GM04503 (cell line): ENCODE measurements at regions not wholly inside any gene's neighbourhood (a gene's known extent, or its start where the extent isn't known, plus 50 kb on each side); places are given as distances from the start of the nearest gene placed in this dataset.

ENCODE experiments used
- DNase-seq: peaks from one replicate; pipeline ENCODE4 v3.0.0-alpha.2; 2012; ENCODE audit warnings: low read depth

DNA sequence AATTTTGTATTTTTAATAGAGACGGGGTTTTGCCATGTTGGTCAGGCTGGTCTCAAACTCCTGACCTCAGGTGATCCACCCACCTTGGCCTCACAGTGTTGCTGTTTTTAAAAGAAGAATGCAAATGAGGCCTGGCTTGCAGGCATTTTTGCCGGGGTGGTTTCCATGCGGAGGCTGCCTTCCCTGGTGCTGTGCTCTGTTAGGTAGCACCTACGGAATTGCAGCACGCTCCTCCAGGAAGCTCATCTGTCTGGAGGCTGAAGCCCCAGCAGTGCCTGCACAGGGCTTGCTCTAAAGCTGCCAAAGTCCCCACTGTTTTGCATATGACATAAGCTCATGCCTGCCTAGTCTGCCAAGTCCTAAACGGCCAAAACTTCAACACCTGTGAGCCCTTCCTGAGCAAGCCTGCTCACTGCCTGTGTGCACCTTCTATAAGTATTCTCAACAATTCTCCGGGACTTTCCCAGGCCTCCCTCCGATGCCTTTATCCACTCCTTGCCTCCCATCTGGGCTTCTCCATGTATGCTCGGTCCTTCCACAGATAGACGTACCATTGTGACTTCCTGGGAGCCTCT, 551.3 kb upstream of the RAB6C start:
- DNase-seq = no peak

DNA sequence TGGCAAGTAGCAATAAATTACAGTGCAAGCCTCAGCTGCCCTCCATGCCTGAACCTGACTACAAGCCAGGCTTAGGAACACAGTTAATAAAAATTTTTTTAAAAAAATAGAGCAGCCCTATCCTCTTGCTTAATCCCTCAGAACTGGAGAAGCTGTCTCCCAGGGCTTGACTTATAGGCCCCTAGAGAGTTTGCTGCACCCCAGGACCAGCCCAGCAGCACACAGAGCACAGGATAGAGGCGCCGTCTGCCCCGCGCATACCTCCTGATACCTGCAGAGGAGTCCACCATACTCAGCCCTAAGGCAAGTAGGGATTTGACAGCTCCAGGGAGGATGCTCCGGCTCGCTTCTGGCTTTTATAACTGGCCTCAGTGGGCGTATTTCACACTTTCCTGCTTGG, 548.6 kb upstream of the RAB6C start:
- no peak for DNase-seq

DNA sequence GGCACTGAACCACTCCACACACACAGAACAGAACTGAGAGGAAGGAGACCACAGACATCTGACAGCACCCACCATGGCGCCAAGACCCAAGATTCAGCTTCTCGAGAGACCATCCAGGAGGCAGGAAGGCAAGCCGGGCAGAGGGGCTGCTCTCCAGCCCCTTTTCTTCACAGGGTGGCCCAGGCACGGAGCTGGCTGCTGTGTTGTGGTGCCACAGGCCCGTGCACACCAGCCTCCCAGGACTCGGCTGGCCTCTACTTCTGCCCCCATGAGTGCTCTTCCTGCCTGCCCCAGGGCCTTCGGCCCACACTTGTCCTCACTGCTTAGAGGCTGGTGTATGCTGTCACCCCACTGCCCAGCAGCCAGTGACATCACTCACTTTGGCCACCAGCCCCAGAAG, 547.6 kb upstream of the RAB6C start:
- DNase-seq = no peak

GRCh38 chr2:129436809-129437208, 542.7 kb upstream of the RAB6C start:
- DNase-seq = no peak

- DNase-seq = no peak
Measured at GRCh38 chr2:129437725-129438124, 541.7 kb upstream of the RAB6C start.

DNA sequence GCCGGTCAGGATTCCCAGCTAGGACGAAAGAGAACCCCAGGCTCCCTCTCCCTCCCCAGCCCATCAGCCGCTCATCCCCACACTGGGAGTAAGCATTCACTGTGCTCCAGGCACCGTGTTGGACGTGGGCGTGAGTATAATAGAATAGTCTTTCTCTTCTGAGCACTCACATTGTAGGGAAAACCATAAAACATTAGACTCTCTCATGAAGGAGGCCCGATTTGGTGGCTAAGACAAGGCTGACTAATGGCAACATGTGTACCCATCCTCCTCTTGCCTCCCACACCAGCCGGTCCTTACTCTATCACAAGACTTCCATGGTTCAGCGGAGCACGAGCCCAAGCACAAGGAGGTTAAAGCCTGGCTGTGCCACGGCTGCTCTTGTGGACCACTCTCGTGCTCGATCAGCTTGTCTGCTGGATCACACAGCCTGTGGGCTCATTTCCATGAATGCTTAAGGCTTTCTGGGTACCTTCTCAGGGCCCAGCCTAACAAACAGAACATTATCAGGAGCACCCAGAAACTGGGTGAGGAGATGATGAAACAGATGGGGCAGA, 540.9 kb upstream of the RAB6C start:
- DNase-seq = no peak

GRCh38 chr2:129439406-129440302, 539.8 kb upstream of the RAB6C start:
- no peak for DNase-seq

DNA sequence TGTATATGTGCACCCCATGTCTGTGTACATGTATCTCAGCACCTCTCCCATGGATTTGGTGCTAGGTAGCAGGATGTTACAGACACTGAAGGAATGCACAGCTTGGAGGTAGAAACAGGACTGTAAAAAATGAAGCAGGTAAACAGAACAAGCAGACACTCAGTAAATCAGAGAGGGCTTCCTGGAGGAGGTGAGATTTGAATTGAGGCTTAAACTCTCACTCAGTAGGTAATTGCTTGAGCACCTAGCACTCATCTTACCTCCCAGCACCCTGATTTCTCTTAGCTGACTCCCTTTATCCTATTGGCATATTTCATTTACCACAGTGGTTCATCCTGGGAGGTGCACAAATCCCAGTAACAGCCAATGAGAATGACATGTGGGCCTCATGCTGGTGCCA, 537.9 kb upstream of the RAB6C start:
- no peak for DNase-seq

GRCh38 chr2:129443235-129443864, 536.1 kb upstream of the RAB6C start:
- no peak for DNase-seq

GRCh38 chr2:129443865-129444739, 535.4 kb upstream of the RAB6C start:
- no peak for DNase-seq

- DNase-seq = no peak
Measured at GRCh38 chr2:129444751-129445150, 534.7 kb upstream of the RAB6C start.

GRCh38 chr2:129456691-129457090, 522.8 kb upstream of the RAB6C start:
- no peak for DNase-seq

GRCh38 chr2:129457277-129457818, 522.1 kb upstream of the RAB6C start:
- DNase-seq = no peak

DNA sequence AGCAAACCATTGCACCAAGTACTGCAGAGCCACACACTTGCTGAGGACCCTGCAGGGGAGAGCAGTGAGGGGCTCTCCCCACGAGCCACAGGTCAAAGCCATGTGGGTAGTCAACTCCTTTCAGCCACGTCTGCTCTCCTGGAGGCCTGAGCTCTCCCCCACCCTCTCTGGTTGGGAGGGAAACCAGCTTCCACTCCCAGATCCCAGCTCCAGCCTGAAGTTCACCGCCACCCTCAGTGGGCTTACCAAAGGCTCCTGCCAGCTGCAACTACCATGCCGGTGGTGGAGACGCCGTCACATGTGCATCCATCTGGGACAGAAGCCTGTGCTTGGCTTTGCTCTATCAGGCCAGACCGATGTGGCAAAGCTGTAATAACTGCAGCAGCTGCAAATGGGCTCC, 521.5 kb upstream of the RAB6C start:
- no peak for DNase-seq

- DNase-seq = no peak
Measured at GRCh38 chr2:129458436-129458835, 521.0 kb upstream of the RAB6C start.

DNA sequence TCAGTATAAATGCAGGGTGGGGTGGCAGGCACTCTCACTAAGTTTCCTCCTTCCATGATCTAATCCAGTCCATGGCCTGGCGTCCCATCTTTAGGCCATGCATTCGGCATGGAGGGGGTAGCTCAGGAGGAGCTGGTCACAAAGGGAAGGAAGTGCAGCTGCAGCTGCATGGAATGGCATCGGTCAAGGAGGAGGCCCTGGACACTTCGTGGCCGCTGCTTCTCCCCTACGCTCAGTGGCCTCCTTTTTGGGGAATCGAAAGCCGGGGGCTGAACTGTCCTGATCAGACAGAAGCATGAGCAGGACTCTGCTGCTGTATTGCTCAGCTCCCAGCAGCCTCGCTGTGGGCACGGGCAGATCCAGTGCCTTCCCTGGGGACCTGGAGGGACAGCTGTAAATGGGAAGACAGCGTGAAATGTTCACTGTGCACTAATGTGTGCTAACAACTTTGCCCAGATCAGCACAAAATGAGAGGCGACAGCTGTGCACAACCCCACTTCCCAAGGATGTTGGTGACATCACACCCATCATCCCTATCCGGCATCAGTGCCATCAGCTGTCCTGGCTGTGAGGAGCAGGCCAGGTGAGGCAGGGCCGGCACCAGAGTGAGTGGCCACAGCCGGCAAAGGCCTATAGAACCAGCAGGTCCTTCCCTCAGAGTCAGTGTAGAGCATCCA, 520.1 kb upstream of the RAB6C start:
- no peak for DNase-seq

DNA sequence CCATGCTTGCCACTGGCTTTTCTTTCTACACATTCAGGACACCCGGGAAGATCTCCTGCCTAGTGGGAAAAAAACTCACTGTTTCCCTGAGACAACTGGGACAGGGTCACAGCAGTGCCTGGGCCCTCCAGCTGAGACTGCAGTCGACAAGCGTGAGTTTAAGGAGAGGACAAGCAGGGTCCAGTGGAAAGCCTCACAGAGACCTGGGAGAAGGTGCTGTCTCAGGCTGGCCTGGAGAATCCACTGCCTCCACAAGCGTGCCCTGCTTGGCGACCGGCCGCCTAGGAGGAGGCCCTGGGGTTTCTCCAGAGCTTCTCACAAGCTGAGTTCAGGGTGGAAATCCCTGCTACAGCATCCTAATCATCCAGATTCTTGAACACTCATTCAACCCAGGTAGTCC, 519.6 kb upstream of the RAB6C start:
- no peak for DNase-seq

DNA sequence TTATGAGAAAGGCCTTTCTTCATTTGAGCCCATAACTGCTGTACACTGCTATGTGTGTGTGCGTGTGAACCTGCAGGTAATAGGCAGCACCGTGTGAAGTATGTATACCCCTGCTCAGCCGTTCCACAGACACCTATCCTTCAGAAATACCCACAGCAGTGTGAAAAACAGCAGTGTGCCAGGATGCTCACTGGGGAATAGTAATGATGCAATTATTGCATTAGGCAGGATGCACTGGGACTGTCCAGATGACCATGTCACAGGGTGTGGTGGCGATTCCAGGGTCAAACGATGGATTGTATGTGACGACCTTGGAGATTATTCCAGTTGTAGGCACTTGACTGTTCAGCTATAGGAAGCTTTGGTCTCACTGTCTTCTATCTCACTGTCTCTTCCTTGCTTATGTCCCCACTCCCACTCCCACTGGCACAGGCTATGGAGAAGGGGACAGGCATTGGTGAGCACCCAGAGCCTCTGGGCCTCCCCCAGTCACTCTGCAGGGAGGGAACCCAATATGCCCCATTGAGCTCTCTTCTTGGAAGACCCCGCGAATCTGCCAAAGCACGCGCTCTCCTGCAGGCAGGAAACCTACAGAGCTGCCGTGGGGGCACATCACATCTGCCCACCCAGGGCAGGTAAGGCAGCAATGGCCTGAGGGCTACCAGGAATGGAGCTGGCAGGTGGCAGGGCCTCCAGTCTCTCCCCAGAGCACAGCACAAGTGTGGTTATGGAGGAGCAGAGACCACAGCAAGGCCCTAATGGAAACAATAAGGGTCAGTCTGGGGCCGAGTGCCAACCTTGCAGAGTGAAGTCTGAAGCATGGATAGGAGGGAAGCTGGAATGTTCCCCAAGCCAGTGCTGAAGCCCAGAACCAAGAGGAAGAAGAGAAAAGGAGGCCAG, 518.9 kb upstream of the RAB6C start:
- no peak for DNase-seq

GRCh38 chr2:129462349-129462748, 517.1 kb upstream of the RAB6C start:
- DNase-seq = no peak

GRCh38 chr2:129462967-129463366, 516.5 kb upstream of the RAB6C start:
- no peak for DNase-seq
